AG04450 (cell line): ENCODE measurements at regions not wholly inside any gene's neighbourhood (a gene's known extent, or its start where the extent isn't known, plus 50 kb on each side); places are given as distances from the start of the nearest gene placed in this dataset.

Experiments
- CTCF ChIA-PET: fragments of 300-600, 350-600 bp; formaldehyde crosslinking; extraction: SDS; loops from one replicate; lab custom pipeline; 2022; ENCODE audit warnings: antibody characterized with exemption, inconsistent platforms; lab: Charles Lee
- POLR2A ChIA-PET: fragments of 350-600 bp; formaldehyde crosslinking; extraction: SDS; loops from one replicate; lab custom pipeline; 2021; ENCODE audit warnings: antibody characterized with exemption, inconsistent platforms; lab: Yijun Ruan, JAX
- DNase-seq: peaks from one replicate; pipeline ENCODE4 v3.0.0-alpha.2; 2011; ENCODE audit warnings: low read depth, low spot score
- H3K27ac ChIP-seq: one replicate; pipeline ENCODE4 v1.5.1; 2012; ENCODE audit warnings: low read depth, low read length, control low read depth
- H3K27me3 ChIP-seq: one replicate; pipeline ENCODE4 v1.6.0; 2012; ENCODE audit warnings: low read length; ENCODE audit not compliant: control insufficient read depth, insufficient read depth
- H3K4me3 ChIP-seq: 2 replicates; pipeline ENCODE4 v1.5.1; 2011; ENCODE audit warnings: mild to moderate bottlenecking, low read depth, low read length, control low read depth
- H3K9me3 ChIP-seq: 2 replicates; pipeline ENCODE4 v1.5.1; 2012; ENCODE audit warnings: low read length; ENCODE audit not compliant: control insufficient read depth, insufficient read depth
- CTCF ChIP-seq: IDR thresholded peaks from 2 replicates; pipeline ENCODE4 v1.5.1; 2011; ENCODE audit warnings: low read depth, low read length, control low read depth, inconsistent platforms

DNA sequence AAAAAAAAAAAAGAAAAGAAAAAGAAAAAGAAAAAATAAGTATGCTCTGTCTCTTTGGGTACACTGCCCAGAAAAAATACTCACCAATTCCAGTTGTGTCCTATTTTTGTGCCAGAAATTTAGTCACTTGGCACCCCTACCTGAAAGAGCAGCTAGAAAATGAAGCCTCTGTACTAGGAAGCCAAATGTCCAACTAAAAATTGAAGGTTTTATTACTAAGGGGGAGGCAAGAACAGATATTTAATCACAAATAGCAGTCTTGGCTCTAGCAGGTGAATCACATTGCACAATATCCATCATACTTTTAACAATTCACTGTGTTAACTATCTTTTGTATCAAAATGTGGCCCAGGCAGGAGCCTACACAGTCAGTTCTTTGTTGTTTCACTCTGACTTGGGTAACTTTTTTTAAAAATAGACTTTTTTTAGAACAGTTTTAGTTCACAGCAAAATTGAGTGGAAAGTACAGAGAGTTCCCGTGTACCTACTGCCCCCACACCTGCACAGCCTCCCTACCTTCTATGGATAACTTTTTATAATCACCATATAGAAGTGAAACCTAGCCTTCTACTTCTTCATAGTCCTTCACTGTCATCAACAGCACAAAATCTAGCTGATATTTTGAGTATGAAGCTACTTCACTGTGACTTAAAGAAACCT is 87.1 kb upstream of the ATF7IP start:
- Histone ChIP-seq H3K27me3 (no peaks in the 10 kb centered on the region), H3K9me3 (no peaks in the 10 kb centered on the region), H3K27ac (no peak overlapping the region), H3K4me3 (no peak overlapping the region)
- no peak for TF ChIP-seq CTCF
- CTCF ChIA-PET = interaction anchor here (0.7 kb wide), 2 partner anchors 154 to 1660 kb away, joined by 3 read pairs; no protein-coding TSS in a partner anchor
- POLR2A ChIA-PET = no interaction called here
- DNase-seq = no peak

GRCh38 chr12:14279845-14280244 is 85.6 kb upstream of the ATF7IP start:
- TF ChIP-seq CTCF = no peak
- ChIA-PET CTCF (no interaction called here), POLR2A (no interaction called here)
- no peak for DNase-seq
- H3K9me3 ChIP-seq = no peaks in the 10 kb centered on the region
- no peak overlapping the region for H3K27ac ChIP-seq
- H3K27me3 ChIP-seq = no peaks in the 10 kb centered on the region
- H3K4me3 ChIP-seq = no peak overlapping the region

DNA sequence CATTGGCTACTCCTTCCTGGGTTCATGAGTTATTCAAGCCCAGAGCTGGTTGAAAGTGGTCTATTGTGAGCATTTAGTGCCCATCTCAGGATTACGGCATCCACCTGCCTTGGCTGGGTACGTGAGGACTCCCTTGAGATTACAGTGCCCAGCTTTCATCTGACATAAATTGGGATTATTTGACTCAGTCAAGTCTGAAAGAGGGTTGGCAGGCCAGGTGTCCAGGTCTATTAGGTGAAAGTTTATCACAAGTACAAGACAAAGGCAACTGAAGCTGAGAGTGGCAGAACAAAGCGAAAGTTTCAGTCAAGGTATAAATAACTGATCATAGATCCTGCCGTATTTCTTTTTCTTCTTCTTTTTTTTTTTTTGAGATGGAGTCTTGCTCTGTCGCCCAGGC is 84.6 kb upstream of the ATF7IP start:
- H3K9me3 ChIP-seq = no peaks in the 10 kb centered on the region
- no peak for DNase-seq
- POLR2A ChIA-PET = no interaction called here
- no peak overlapping the region for H3K4me3 ChIP-seq
- no peak overlapping the region for H3K27ac ChIP-seq
- no peaks in the 10 kb centered on the region for H3K27me3 ChIP-seq
- TF ChIP-seq CTCF = no peak
- CTCF ChIA-PET = interaction anchor here (0.7 to 1.9 kb wide), 3 partner anchors 9 to 85 kb away, joined by 3 to 6 read pairs (median 4); partner anchors contain the start of gene ATF7IP

DNA sequence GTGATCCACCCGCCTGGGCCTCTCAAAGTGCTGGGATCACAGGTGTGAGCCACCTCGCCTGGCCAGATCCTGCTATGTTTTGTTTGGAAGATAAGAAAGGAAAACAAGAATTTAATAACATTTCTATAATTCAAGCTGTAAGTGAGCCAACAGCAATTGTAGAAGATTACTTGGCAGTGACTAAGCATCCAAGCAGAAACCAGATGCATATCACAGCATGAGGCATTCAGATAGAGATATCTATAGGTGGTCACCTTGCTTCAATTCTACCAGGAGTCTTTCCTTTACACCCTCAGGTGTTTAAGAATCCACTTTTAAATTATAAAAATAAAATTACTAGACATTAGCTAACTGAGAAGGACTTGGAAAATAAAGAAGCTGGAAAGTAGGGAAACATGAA is 83.9 kb upstream of the ATF7IP start:
- no peak for DNase-seq
- ChIA-PET POLR2A (no interaction called here), CTCF (interaction anchor here (0.9 to 1.9 kb wide), 3 partner anchors 8 to 67 kb away, joined by 3 to 6 read pairs (median 3); no protein-coding TSS in a partner anchor)
- H3K9me3 ChIP-seq = no peaks in the 10 kb centered on the region
- no peak for TF ChIP-seq CTCF
- H3K27me3 ChIP-seq = no peaks in the 10 kb centered on the region
- no peak overlapping the region for H3K27ac ChIP-seq
- no peak overlapping the region for H3K4me3 ChIP-seq

- no peak for TF ChIP-seq CTCF
- Histone ChIP-seq H3K4me3 (no peak overlapping the region), H3K27me3 (no peaks in the 10 kb centered on the region), H3K9me3 (no peaks in the 10 kb centered on the region), H3K27ac (no peak overlapping the region)
- ChIA-PET POLR2A (no interaction called here), CTCF (interaction anchor here (0.9 to 1.3 kb wide), 4 partner anchors 46 to 243 kb away, joined by 3 to 6 read pairs (median 4); partner anchors contain the start of gene ATF7IP)
- no peak for DNase-seq
These were observed 81.9 kb upstream of the ATF7IP start for GRCh38 chr12:14283489-14284144.
